ENCODE measurements at regions not wholly inside any gene's neighbourhood (a gene's known extent, or its start where the extent isn't known, plus 50 kb on each side); places are given as distances from the start of the nearest gene placed in this dataset.

- WGBS, 2 experiments (ENCODE audit: extremely low coverage in 1 of 2, insufficient coverage in 1 of 2, insufficient read length in 1 of 2, insufficient replicate concordance in 2 of 2, low coverage in 1 of 2, low lambda C conversion rate in 2 of 2, missing lambda C conversion rate in 1 of 2): 79% methylated on average over 4 of the region's 4 CpGs; no CpG with 5 or more reads in 1 of the 2 experiments
- no peaks in the 10 kb centered on the region for H4K20me1 ChIP-seq (replicated peaks in 1 of 2; ENCODE audit: control insufficient read depth in 1 of 2, insufficient read depth in 2 of 2, low read length in 2 of 2)
Observed at GRCh38 chr6:115870464-115870863, 190.2 kb downstream of the FRK start.

More at GRCh38 chr6:115870464-115870863, 190.2 kb downstream of the FRK start:
- Histone ChIP-seq H2BK12ac (ENCODE audit: low read depth, low read length) (no peak overlapping the region), H4K8ac (ENCODE audit: extremely low read depth, insufficient read depth, low read length) (no peak overlapping the region), H2AK5ac (ENCODE audit: low read depth, low read length) (no peak overlapping the region), H2BK120ac (replicated peaks; ENCODE audit: low read depth, low read length) (no peak overlapping the region), H3K9me3 (ENCODE audit: insufficient read depth in 2 of 2, low read depth in 1 of 2, low read length in 1 of 2) (no peaks in the 10 kb centered on the region), H2AFZ (ENCODE audit: low read length) (no peak overlapping the region), H3K36me3 (ENCODE audit: control insufficient read depth in 2 of 4, insufficient read depth in 4 of 4, low read length in 3 of 4) (no peaks in the 10 kb centered on the region), H3K23me2 (ENCODE audit: low read depth, low read length) (no peaks in the 10 kb centered on the region), H4K91ac (replicated peaks; ENCODE audit: insufficient read length, low read length) (no peak overlapping the region), H3K4me3 (ENCODE audit: extremely low read depth in 1 of 4, insufficient read depth in 2 of 4, low read depth in 3 of 4, low read length in 4 of 4) (no peak overlapping the region), H3K79me2 (ENCODE audit: control insufficient read depth in 1 of 2, insufficient read depth in 2 of 2, low read length in 2 of 2) (no peaks in the 10 kb centered on the region), H3K27ac (ENCODE audit: low read depth, low read length) (no peak overlapping the region), H2BK20ac (ENCODE audit: low read length) (no peak overlapping the region), H3K4me2 (ENCODE audit: insufficient read depth in 1 of 2, low read depth in 2 of 2, low read length in 2 of 2) (no peak overlapping the region), H3K27me3 (replicated peaks in 1 of 4; ENCODE audit: control insufficient read depth in 3 of 4, extremely low read depth in 1 of 4, insufficient read depth in 3 of 4, low read length in 3 of 4) (no peaks in the 10 kb centered on the region), H2BK5ac (ENCODE audit: low read depth, low read length) (no peak overlapping the region), H4K5ac (ENCODE audit: insufficient read length, low read depth, low read length) (no peak overlapping the region), H3K23ac (ENCODE audit: insufficient read length) (no peak overlapping the region), H3K4me1 (replicated peaks in 1 of 4; ENCODE audit: control insufficient read depth in 3 of 4, insufficient read depth in 4 of 4, low read length in 3 of 4) (no peaks in the 10 kb centered on the region), H2BK15ac (ENCODE audit: low read length) (no peak overlapping the region), H3K79me1 (ENCODE audit: low read depth, low read length) (no peaks in the 10 kb centered on the region), H3K14ac (ENCODE audit: insufficient read length) (no peak overlapping the region), H3K18ac (ENCODE audit: extremely low read depth, low read length) (no peak overlapping the region), H3K4ac (replicated peaks; ENCODE audit: insufficient read length, low read depth, low read length) (no peak overlapping the region), H3K9ac (replicated peaks in 1 of 4; ENCODE audit: extremely low read depth in 1 of 4, low read depth in 3 of 4, low read length in 3 of 4) (no peak overlapping the region), H3K56ac (replicated peaks; ENCODE audit: insufficient read length, low read depth, low read length) (no peak overlapping the region)
- ChIA-PET CTCF (ENCODE audit: partially characterized antibody) (no interaction called here), POLR2A (ENCODE audit: partially characterized antibody) (no interaction called here)
- no peak for DNase-seq (ENCODE audit: low read depth in 1 of 2, low spot score in 2 of 2)
- FAIRE-seq: no peak
- TF ChIP-seq TCF12 (IDR thresholded peaks at IDR 0.05; ENCODE audit: low read depth, low read length) (no peak), KDM5A (IDR thresholded peaks at IDR 0.05; ENCODE audit: low read length) (no peak), SIN3A (conservative IDR thresholded peaks at IDR 0.05 in 1 of 2, IDR thresholded peaks at IDR 0.05 in 1 of 2; ENCODE audit: low read depth in 1 of 2, low read length in 2 of 2) (no peak), POLR2A (IDR thresholded peaks at IDR 0.05; ENCODE audit: control extremely low read depth in 1 of 2, low read depth in 2 of 2, low read length in 2 of 2) (no peak), POU5F1 (IDR thresholded peaks at IDR 0.05; ENCODE audit: low read depth, low read length) (no peak), MAFK (IDR thresholded peaks at IDR 0.05; ENCODE audit: low read depth, low read length) (no peak), RAD21 (IDR thresholded peaks at IDR 0.05 in 1 of 2, conservative IDR thresholded peaks at IDR 0.05 in 1 of 2; ENCODE audit: low read depth in 2 of 2, low read length in 2 of 2) (no peak), YY1 (IDR thresholded peaks at IDR 0.05; ENCODE audit: low read depth, low read length) (no peak)
